H1 (cell line): ENCODE measurements at regions not wholly inside any gene's neighbourhood (a gene's known extent, or its start where the extent isn't known, plus 50 kb on each side); places are given as distances from the start of the nearest gene placed in this dataset.

ENCODE experiments used
- CHD7 ChIP-seq: fragments of 300-600 bp; sonication (generic); IDR thresholded peaks from 2 replicates; pipeline ENCODE4 v1.7.1; 2012; ENCODE audit warnings: low read length, moderate library complexity, mild to moderate bottlenecking, inconsistent platforms; ENCODE audit not compliant: insufficient replicate concordance
- CREB1 ChIP-seq: IDR thresholded peaks from 2 replicates; pipeline ENCODE4 v1.6.1; 2012; ENCODE audit warnings: inconsistent platforms
- GABPA ChIP-seq: IDR thresholded peaks from 2 replicates; pipeline ENCODE4 v1.6.1; 2011; ENCODE audit warnings: mild to moderate bottlenecking, low read length, moderate library complexity, borderline replicate concordance; ENCODE audit not compliant: insufficient read depth
- RBBP5 ChIP-seq: IDR thresholded peaks from 2 replicates; pipeline ENCODE4 v1.7.1; 2012; ENCODE audit warnings: low read depth, mild to moderate bottlenecking, inconsistent platforms, low read length, moderate library complexity, borderline replicate concordance
- SIN3A ChIP-seq, 2 experiments: IDR thresholded peaks in 1 of 2; conservative IDR thresholded peaks in 1 of 2; 2 replicates each; pipeline ENCODE4 v1.6.1; 2011 to 2012; ENCODE audit warnings: low read length in 2 of 2, improper control_type of control experiment in 1 of 2, low read depth in 1 of 2, mild to moderate bottlenecking in 1 of 2

DNA sequence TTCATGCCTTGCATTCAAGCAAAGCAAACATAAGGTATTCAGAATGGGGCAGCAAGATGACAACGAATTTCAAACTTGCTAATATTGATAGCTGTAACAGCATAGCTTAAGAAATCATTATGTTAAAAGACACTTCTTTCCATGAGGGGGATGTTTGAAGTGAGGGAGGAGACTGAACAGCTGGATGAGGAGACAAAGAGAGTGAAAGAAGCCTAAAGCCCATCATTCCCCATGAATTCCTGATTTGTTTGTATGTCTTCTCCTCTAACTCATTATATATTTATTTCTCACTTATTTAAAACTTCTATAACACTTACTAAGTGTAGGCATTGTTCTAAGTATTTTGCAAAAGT, 125.2 kb upstream of the PBX1 start (continued):
- TF ChIP-seq CHD7 (no peak), CREB1 (no peak), GABPA (no peak), SIN3A (conservative IDR thresholded peaks at IDR 0.05 in 1 of 2, IDR thresholded peaks at IDR 0.05 in 1 of 2; ENCODE audit: low read depth in 1 of 2, low read length in 2 of 2) (no peak), RBBP5 (no peak)
